HUES6 (cell line): ENCODE measurements at regions not wholly inside any gene's neighbourhood (a gene's known extent, or its start where the extent isn't known, plus 50 kb on each side); places are given as distances from the start of the nearest gene placed in this dataset.

Source experiments
- H3K27ac ChIP-seq: 2 replicates; pipeline ENCODE4 v1.7.0; 2013; ENCODE audit warnings: low read depth, mild to moderate bottlenecking, low read length, inconsistent platforms
- H3K27me3 ChIP-seq: 2 replicates; pipeline ENCODE4 v1.6.1; 2013; ENCODE audit warnings: low read length; ENCODE audit not compliant: control insufficient read depth, insufficient read depth
- H3K36me3 ChIP-seq: 2 replicates; pipeline ENCODE4 v1.6.1; 2013; ENCODE audit warnings: low read length; ENCODE audit not compliant: control insufficient read depth, insufficient read depth
- H3K4me1 ChIP-seq: 2 replicates; pipeline ENCODE4 v1.6.1; 2013; ENCODE audit warnings: low read length; ENCODE audit not compliant: control insufficient read depth, insufficient read depth
- H3K4me3 ChIP-seq: 2 replicates; pipeline ENCODE4 v1.5.1; 2013; ENCODE audit warnings: low read depth, low read length
- H3K9ac ChIP-seq: one replicate; pipeline ENCODE4 v1.6.1; 2013; ENCODE audit warnings: mild to moderate bottlenecking, low read length
- H3K9me3 ChIP-seq: 2 replicates; pipeline ENCODE4 v1.6.1; 2013; ENCODE audit warnings: low read depth, low read length; ENCODE audit not compliant: control insufficient read depth, insufficient read depth

DNA sequence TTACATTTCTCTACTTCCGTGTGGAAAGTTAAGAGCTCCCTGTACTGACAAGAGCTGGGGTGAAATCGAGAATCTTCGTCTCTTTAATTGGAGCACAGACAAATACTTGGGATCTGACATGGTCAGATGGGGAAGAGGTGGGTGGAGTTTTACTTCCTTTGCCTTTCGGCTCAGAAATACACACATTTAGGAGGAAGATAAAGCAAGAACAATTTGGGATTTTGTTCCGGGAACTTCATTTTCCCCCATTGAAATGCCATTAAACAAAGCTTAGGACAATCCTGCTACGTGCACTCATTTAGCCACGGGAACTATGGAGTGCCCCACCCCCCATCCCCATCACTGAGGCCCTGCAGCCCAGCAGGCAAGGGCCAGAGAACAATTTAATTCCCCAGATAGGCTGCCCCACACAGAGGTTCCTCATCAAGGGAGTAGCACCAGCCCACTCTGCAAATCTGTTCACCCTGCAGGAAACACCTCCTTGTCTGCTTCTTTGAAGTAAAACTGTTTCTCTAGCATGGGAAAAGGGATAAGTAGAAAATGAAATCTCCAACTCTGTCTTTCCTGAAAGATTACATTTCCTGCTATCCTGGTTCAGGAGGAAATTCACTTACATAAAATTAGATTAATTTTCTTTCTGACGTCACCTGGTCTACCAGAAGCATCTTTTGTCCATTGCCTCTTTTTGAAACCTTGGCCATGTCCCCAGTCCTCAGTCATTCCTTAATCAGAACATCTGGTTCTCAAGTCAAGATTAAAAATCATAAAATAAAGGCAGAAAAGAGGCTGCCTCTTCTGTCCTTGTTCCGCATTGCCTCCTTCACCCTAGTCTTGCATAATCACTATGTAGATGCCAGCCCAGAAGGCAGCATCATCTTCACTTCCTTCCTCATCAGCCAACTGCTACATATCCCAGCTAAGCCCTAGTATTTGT lies 206.4 kb downstream of the ENC1 start:
- Histone ChIP-seq H3K9ac (no peak overlapping the region), H3K4me1 (peaks cover 21% of the 10 kb centered on the region), H3K4me3 (no peak overlapping the region), H3K27me3 (no peaks in the 10 kb centered on the region), H3K36me3 (no peaks in the 10 kb centered on the region), H3K9me3 (peaks cover 13% of the 10 kb centered on the region), H3K27ac (no peak overlapping the region)

DNA sequence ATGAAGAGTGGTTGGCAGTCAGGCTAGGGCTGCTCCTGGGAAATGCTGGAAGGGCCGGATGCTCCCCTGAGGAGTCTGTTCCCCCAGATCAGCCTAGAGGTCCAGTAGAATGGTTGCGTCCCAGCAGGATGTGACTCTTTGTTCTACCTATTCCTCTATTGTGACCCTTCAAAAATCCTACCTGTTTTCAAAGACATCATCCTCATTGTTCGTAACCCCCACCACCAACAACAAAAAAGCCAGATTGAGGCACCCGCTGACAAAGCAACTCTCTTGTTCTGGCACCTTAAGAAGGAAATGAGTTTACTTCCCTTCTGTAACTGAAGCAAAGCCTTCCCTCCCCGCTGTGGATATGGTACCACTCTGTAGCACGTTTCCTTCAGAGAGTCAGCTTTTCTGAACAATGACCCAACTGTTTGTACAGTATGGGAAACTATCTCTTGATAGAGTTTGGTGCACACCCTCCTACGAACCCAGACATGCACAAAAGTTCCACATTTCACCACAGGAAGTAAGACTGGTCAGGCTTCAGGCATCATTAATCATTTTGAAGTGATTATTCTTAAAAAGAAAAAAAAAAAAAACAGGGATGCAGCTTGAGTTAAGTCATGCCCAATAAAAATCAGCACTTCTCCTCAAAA lies 207.2 kb downstream of the ENC1 start:
- H3K9me3 ChIP-seq, result peaks cover 13% of the 10 kb centered on the region
- H3K4me3 ChIP-seq, result no peak overlapping the region
- H3K9ac ChIP-seq, result no peak overlapping the region
- H3K36me3 ChIP-seq, result no peaks in the 10 kb centered on the region
- no peaks in the 10 kb centered on the region for H3K27me3 ChIP-seq
- H3K27ac ChIP-seq, result no peak overlapping the region
- H3K4me1 ChIP-seq, result peaks cover 21% of the 10 kb centered on the region

DNA sequence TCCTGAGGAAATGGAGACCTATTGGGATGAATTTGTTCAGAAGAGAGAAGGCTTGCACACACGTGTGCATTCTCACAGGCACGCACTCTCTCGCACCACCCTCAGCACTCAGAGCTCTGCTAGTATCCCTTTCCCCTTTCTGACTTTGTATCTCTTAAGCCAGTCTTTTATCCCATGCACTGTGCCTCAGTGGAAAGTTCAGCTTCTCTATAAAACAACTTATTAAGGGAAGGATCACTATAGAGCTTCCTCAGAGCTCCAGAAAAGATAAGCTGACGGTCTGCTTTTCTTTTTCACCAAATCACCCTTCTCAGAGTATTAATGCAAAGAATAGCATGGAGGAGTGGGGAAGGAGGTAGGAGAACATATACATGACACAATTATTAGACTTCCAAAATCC lies 207.8 kb downstream of the ENC1 start:
- H3K27ac ChIP-seq, result no peak overlapping the region

DNA sequence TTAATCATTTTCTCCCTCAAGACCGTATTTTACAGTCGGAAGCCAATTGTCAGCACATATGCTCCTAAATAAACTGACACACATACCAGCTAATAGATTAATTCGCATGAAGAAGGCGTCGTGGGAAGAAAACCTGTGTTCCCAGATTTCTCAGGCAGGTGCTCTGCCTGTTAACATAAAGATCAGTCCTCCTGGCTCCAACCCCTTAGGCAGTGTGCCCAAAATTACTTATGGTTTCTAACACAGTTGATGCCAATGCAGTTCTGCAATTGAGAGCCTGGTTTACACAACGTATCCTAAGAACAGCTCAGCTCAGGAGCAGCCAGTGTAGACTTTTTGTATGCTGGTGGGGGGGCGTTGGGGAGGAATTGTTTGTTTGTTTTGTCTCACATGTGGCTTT lies 208.3 kb downstream of the ENC1 start:
- Histone ChIP-seq H3K9me3 (peaks cover 13% of the 10 kb centered on the region), H3K27ac (no peak overlapping the region), H3K27me3 (no peaks in the 10 kb centered on the region), H3K9ac (no peak overlapping the region), H3K4me1 (peaks cover 21% of the 10 kb centered on the region), H3K36me3 (no peaks in the 10 kb centered on the region), H3K4me3 (no peak overlapping the region)

More for the DNA sequence above, 207.8 kb downstream of the ENC1 start:
- Histone ChIP-seq H3K4me3 (no peak overlapping the region), H3K9ac (no peak overlapping the region), H3K9me3 (peaks cover 13% of the 10 kb centered on the region), H3K27me3 (no peaks in the 10 kb centered on the region), H3K36me3 (no peaks in the 10 kb centered on the region), H3K4me1 (peaks cover 21% of the 10 kb centered on the region)

DNA sequence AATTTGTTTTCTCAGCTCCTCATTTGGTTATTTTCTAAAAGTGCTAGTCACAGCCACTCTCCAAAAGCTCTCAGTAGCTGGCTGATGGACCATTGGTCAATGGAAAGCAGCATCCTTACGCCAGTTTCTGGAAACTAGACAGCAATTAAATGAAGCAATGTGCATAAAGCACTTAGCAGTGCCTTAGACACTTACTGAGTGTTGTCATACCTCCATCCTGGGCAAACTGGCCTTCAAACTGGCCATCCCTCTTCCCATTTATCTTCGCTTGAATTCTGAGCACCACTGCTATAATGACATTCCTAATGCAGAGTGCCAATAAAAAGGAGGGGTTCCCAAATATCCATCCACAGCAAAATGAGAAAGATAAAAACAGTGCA lies 209.2 kb downstream of the ENC1 start:
- no peak overlapping the region for H3K27ac ChIP-seq
- H3K27me3 ChIP-seq, result no peaks in the 10 kb centered on the region
- no peak overlapping the region for H3K4me3 ChIP-seq
- H3K9me3 ChIP-seq, result peaks cover 13% of the 10 kb centered on the region
- H3K9ac ChIP-seq, result no peak overlapping the region
- no peaks in the 10 kb centered on the region for H3K36me3 ChIP-seq
- H3K4me1 ChIP-seq, result peaks cover 21% of the 10 kb centered on the region

DNA sequence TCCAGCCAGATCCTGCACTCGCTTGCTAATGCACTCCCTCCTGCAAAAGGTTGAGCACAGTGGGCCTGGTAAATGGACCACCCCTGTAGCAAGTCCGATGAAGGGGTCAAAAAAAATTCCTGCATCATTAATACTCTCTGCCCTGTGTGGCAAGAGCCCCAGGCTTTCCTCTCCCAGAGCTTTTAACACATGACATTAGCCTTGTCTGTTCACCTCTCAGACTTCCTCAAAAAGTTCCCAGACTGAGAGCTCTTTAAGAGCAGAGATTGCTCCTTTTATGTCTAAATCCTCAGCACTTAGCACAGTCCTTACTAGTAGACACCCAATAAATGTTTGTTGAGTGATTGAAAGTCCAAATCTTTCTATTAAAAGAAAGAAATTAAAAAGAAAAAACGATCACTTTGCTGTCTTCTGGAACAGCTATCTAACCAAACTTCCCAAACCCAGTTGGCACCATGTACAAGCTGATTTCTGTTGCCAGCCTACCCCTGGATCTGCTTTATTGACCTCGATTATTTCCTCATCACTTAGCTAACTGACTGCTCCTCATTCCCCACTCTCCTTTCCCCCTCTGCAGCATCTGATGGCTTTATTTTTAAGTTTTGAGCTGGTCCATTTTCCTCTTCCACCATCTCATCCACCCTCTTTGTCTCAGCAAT lies 209.8 kb downstream of the ENC1 start:
- H3K4me1 ChIP-seq, result peaks cover 21% of the 10 kb centered on the region
- H3K9ac ChIP-seq, result no peak overlapping the region
- no peaks in the 10 kb centered on the region for H3K27me3 ChIP-seq
- no peaks in the 10 kb centered on the region for H3K36me3 ChIP-seq
- no peak overlapping the region for H3K27ac ChIP-seq
- H3K9me3 ChIP-seq, result peaks cover 13% of the 10 kb centered on the region
- no peak overlapping the region for H3K4me3 ChIP-seq

DNA sequence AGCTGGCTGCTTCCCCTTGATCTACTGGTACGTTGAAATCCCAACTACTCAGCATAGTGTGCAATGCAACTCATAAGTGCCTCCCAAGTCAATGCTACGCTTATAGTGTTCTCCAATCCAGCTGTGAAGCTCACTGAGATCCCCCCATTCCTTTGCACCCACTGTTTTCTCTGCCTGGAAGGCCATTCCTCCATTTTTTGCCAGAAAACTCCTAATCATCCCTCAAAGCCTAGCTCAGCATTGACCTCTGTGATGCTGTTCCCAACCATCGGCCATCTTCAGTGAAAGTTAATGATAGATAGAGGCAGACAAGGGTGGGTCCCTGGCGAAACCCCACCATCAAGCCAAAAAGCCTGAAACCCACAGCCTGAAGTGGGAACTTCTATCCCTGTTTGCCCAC lies 211.0 kb downstream of the ENC1 start:
- Histone ChIP-seq H3K9ac (no peak overlapping the region), H3K4me3 (no peak overlapping the region), H3K4me1 (peaks cover 19% of the 10 kb centered on the region), H3K9me3 (peaks cover 13% of the 10 kb centered on the region), H3K36me3 (no peaks in the 10 kb centered on the region), H3K27ac (no peak overlapping the region), H3K27me3 (no peaks in the 10 kb centered on the region)

DNA sequence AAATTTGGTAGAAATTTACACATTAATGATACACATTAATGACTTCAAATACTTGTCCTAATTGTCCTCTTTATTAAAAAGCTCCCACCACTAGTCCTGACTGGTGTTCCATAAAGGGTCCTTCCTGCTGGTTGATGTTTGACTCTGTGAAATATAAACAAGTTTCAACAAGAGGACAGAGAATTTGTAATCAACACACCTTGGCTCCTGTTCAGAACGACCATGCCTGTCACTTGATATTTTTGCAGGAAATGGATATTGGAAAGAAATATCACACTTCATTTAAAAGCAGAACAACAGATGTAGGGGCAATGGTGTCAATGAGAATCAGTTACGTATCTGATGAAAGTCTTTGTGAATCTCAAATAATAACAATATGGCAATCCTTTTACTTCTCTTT lies 211.7 kb downstream of the ENC1 start:
- peaks cover 13% of the 10 kb centered on the region for H3K9me3 ChIP-seq
- no peaks in the 10 kb centered on the region for H3K27me3 ChIP-seq
- no peak overlapping the region for H3K4me3 ChIP-seq
- no peaks in the 10 kb centered on the region for H3K36me3 ChIP-seq
- no peak overlapping the region for H3K9ac ChIP-seq
- H3K27ac ChIP-seq, result no peak overlapping the region
- H3K4me1 ChIP-seq, result peaks cover 13% of the 10 kb centered on the region

DNA sequence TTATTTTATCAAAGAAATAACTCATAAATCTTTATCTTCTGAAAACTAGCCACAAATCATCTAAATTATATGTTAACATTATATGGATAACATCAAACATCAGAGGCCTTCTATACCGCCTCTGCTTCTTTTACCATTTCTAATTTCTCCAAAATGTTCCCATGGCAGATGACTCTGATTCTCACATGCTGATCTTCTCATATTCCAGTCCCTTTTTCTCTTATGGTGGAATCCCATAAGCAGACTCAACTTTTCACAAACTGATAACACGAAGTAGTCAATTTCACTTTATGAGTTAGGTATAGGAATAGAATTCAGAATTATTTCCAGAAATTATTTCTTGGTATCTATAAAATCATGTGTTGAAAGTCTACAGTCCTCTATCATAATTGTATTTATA lies 212.3 kb downstream of the ENC1 start:
- H3K4me1 ChIP-seq, result peaks cover 7% of the 10 kb centered on the region
- H3K9me3 ChIP-seq, result peaks cover 13% of the 10 kb centered on the region
- no peaks in the 10 kb centered on the region for H3K27me3 ChIP-seq
- H3K4me3 ChIP-seq, result no peak overlapping the region
- no peaks in the 10 kb centered on the region for H3K36me3 ChIP-seq
- H3K27ac ChIP-seq, result no peak overlapping the region
- no peak overlapping the region for H3K9ac ChIP-seq

DNA sequence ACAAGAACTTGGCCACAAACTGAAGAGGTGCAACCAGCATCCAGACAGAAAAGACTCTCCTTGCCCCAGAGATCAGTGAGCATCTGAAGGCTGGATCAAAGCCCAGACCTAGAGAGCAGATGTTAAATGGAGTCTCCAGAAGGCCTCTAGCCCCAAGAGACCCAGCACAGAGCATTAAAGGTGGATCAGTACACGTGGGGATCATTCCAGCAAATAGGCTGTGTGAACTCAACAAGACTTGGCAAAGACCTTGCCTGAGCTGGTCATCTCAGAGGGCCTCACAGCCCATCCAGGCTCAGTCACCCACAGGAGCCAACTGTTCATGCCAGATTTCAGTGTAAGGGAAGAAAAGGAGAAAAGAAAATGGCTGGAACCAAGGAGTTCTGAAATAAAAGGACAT lies 214.0 kb downstream of the ENC1 start:
- Histone ChIP-seq H3K36me3 (no peaks in the 10 kb centered on the region), H3K27ac (no peak overlapping the region), H3K9me3 (peaks cover 13% of the 10 kb centered on the region), H3K27me3 (no peaks in the 10 kb centered on the region), H3K4me3 (no peak overlapping the region), H3K4me1 (no peaks in the 10 kb centered on the region), H3K9ac (no peak overlapping the region)
